Spleen (tissue), 11 donors: ENCODE measurements at regions not wholly inside any gene's neighbourhood (a gene's known extent, or its start where the extent isn't known, plus 50 kb on each side); places are given as distances from the start of the nearest gene placed in this dataset.

ENCODE experiments used
- DNase-seq: peaks from one replicate; pipeline ENCODE4 v3.0.0-alpha.2; 2020
- H3K27ac ChIP-seq, 8 donors: fragments of 200-600 bp; sonication (generic) in 7 of 8; 1 replicate in 4 of 8; 2 replicates in 4 of 8; pipeline versions ENCODE4 v1.5.0 to v1.8.0; 2016 to 2021; ENCODE audit warnings: inconsistent platforms in 4 of 8, mild to moderate bottlenecking in 4 of 8, moderate library complexity in 1 of 8
- H3K27me3 ChIP-seq, 7 donors: fragments of 200-600 bp; sonication (generic) in 6 of 7; replicated peaks in 1 of 7; 1 replicate in 4 of 7; 2 replicates in 3 of 7; pipeline versions ENCODE4 v1.5.0 to v1.8.0; 2016 to 2021; ENCODE audit warnings: inconsistent platforms in 3 of 7, mild to moderate bottlenecking in 1 of 7
- H3K36me3 ChIP-seq, 6 donors: fragments of 200-600 bp; sonication (generic) in 5 of 6; 1 replicate in 4 of 6; 2 replicates in 2 of 6; pipeline versions ENCODE4 v1.5.0 to v1.8.0; 2016 to 2021; ENCODE audit warnings: inconsistent platforms in 2 of 6
- H3K4me1 ChIP-seq, 6 donors: fragments of 200-600 bp; sonication (generic) in 5 of 6; 1 replicate in 3 of 6; 2 replicates in 3 of 6; pipeline versions ENCODE4 v1.5.0 to v1.8.0; 2016 to 2021; ENCODE audit warnings: inconsistent platforms in 3 of 6
- H3K4me3 ChIP-seq, 8 donors: fragments of 200-600 bp; sonication (generic) in 7 of 8; 1 replicate in 4 of 8; 2 replicates in 4 of 8; pipeline versions ENCODE4 v1.5.0 to v1.8.0; 2016 to 2021; ENCODE audit warnings: inconsistent platforms in 4 of 8, mild to moderate bottlenecking in 4 of 8, moderate library complexity in 2 of 8
- H3K9me3 ChIP-seq, 8 donors: fragments of 200-600 bp; sonication (generic) in 7 of 8; 1 replicate in 4 of 8; 2 replicates in 4 of 8; pipeline versions ENCODE4 v1.5.0 to v1.8.0; 2016 to 2021; ENCODE audit warnings: inconsistent platforms in 4 of 8
- POLR2A ChIP-seq, 3 donors: fragments of 450-650 bp; IDR thresholded peaks; one replicate each; pipeline ENCODE4 v1.5.1; 2017; ENCODE audit warnings: antibody characterized with exemption in 3 of 3, mild to moderate bottlenecking in 1 of 3
- POLR2AphosphoS5 ChIP-seq, 3 donors: sonication (generic); formaldehyde crosslinking; IDR thresholded peaks; one replicate each; pipeline ENCODE4 v1.5.1; 2017; ENCODE audit warnings: antibody characterized with exemption in 3 of 3
- WGBS, 5 donors: extraction: QIAGEN DNeasy Blood & Tissue Kit in 3 of 5; methylation state at CpG; one replicate each; pipeline versions ENCODE4 v1.1.5 to v1.1.7; 2013 to 2018; 5-methylcytosine and 5-hydroxymethylcytosine counted together
- intact Hi-C: fragments of 100-400 bp; cut with DNase I; formaldehyde crosslinking; loops from one replicate; pipeline ENCODE4 v1.15.0; 2023; ENCODE audit warnings: low total_unique reads
- TF ChIP-seq, protein P1 (sequence below), 11 experiments: fragments of 200-600 bp in 7 of 11; fragments of 450-650 bp in 4 of 11; sonication (generic) in 4 of 11; IDR thresholded peaks in 8 of 11; conservative IDR thresholded peaks in 3 of 11; 1 replicate in 7 of 11; 2 replicates in 4 of 11; pipeline versions ENCODE4 v1.4.0 to v1.8.0; 2016 to 2021; ENCODE audit warnings: antibody characterized with exemption in 11 of 11, inconsistent platforms in 4 of 11, mild to moderate bottlenecking in 1 of 11
- donor health status: healthy with polysubstance abuse.
- donor health status: DM: no; HTN: no; CAD: no; lungs with moderate emphysema.
- donor health status: DM: no; HTN: no; CAD: no.
- donor health status: Bipolar disorder and iron deficiency.
- donor health status: healthy.
- donor health status: DM: no; HTN: no; CAD: no.
- donor health status: DM: yes; HTN: yes; CAD: no.

DNA sequence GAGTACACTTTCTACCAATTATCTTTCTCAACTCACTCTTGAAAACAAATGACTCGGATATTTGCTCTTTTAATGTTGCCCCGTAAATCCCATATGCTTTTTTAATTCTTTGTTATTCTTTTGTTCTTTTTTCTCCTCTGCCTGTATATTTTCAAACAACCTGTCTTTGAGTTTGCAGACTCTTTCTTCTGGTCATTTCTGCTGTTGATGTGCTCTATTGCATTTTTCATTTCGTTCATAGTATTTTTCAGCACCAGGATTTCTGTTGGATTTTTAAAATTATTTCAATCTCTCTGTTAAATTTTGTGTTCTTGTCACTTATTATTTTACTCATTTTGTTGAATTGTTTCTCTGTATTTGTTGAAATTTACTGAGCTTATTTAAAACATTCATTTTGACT lies 146.8 kb upstream of the B3GALT2 start:
- Histone ChIP-seq H3K27me3 (no peaks in the 10 kb centered on the region), H3K9me3 (peaks cover 6 to 71% (median 57%) of the 10 kb centered on the region in 8 donors), H3K36me3 (no peaks in the 10 kb centered on the region), H3K27ac (no peak overlapping the region), H3K4me3 (no peak overlapping the region), H3K4me1 (no peaks in the 10 kb centered on the region)
- DNase-seq = no peak
- intact Hi-C loops = no loop called here
- WGBS, 5 donors = 88 to 94% (median 90%) methylated on average over 3 of the region's 3 CpGs
- no peak for TF ChIP-seq POLR2AphosphoS5 (IDR thresholded peaks at IDR 0.05)
- TF ChIP-seq POLR2A (IDR thresholded peaks at IDR 0.05) = no peak
- TF ChIP-seq, protein P1, sequence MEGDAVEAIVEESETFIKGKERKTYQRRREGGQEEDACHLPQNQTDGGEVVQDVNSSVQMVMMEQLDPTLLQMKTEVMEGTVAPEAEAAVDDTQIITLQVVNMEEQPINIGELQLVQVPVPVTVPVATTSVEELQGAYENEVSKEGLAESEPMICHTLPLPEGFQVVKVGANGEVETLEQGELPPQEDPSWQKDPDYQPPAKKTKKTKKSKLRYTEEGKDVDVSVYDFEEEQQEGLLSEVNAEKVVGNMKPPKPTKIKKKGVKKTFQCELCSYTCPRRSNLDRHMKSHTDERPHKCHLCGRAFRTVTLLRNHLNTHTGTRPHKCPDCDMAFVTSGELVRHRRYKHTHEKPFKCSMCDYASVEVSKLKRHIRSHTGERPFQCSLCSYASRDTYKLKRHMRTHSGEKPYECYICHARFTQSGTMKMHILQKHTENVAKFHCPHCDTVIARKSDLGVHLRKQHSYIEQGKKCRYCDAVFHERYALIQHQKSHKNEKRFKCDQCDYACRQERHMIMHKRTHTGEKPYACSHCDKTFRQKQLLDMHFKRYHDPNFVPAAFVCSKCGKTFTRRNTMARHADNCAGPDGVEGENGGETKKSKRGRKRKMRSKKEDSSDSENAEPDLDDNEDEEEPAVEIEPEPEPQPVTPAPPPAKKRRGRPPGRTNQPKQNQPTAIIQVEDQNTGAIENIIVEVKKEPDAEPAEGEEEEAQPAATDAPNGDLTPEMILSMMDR (IDR thresholded peaks at IDR 0.05 in 8 of 11, conservative IDR thresholded peaks at IDR 0.05 in 3 of 11) = no peak

DNA sequence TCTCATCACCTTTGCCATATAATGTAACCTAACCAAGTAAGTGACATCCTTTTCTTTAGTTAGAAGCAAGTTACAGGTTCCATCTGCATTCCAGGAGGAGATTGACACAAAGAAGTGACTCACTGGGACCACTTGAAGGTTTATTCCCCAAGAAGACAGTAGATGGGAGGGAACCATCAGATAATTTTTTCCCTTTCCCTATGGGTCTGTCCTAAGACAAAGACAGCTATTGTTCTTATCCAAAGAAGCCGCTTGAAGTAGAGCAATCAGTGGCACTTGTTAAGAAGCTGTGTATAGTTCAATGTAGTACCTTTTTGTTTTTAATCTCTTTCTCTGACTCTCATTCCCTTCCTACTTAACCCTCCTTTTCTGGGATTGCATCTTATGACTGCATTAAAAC lies 139.9 kb upstream of the B3GALT2 start:
- H3K27ac ChIP-seq = no peak overlapping the region
- intact Hi-C loops = no loop called here
- H3K4me1 ChIP-seq = no peaks in the 10 kb centered on the region
- no peak for DNase-seq
- H3K4me3 ChIP-seq = no peak overlapping the region
- H3K36me3 ChIP-seq = no peaks in the 10 kb centered on the region
- TF ChIP-seq POLR2A (IDR thresholded peaks at IDR 0.05) (no peak), POLR2AphosphoS5 (IDR thresholded peaks at IDR 0.05) (no peak)
- TF ChIP-seq, protein P1 (IDR thresholded peaks at IDR 0.05 in 8 of 11, conservative IDR thresholded peaks at IDR 0.05 in 3 of 11) = no peak
- H3K9me3 ChIP-seq = peaks cover 0 to 65% (median 34%) of the 10 kb centered on the region in 8 donors
- WGBS, 5 donors = 89 to 97% (median 92%) methylated on average over 1 of the region's 1 CpG
- H3K27me3 ChIP-seq = no peaks in the 10 kb centered on the region

DNA sequence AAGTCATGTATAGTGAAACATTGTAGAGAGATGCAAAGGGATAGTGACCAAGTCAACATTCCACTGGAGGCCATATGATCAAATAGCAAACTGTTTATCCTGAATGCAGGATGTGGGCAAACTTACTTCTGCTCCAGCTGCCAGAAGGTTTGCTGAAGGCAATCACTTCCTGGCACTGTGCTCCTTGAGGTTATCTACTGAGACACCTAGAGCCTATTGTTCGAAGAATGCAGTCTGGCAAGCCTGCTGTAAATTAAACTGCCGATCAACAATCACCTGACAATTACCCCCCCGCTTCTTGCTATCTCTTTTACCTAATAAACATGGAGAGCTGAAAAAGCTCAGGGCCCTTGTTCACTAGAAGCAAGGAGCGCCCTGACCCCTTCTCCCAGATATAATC lies 139.4 kb upstream of the B3GALT2 start:
- Histone ChIP-seq H3K36me3 (no peaks in the 10 kb centered on the region), H3K4me3 (no peak overlapping the region), H3K9me3 (peaks cover 0 to 59% (median 29%) of the 10 kb centered on the region in 8 donors), H3K4me1 (no peaks in the 10 kb centered on the region), H3K27ac (no peak overlapping the region), H3K27me3 (no peaks in the 10 kb centered on the region)
- TF ChIP-seq POLR2A (IDR thresholded peaks at IDR 0.05) (no peak), POLR2AphosphoS5 (IDR thresholded peaks at IDR 0.05) (no peak)
- TF ChIP-seq, protein P1 (IDR thresholded peaks at IDR 0.05 in 8 of 11, conservative IDR thresholded peaks at IDR 0.05 in 3 of 11) = no peak
- intact Hi-C loops = no loop called here
- no peak for DNase-seq
- WGBS, 5 donors = 90 to 95% (median 93%) methylated on average over 4 of the region's 4 CpGs

DNA sequence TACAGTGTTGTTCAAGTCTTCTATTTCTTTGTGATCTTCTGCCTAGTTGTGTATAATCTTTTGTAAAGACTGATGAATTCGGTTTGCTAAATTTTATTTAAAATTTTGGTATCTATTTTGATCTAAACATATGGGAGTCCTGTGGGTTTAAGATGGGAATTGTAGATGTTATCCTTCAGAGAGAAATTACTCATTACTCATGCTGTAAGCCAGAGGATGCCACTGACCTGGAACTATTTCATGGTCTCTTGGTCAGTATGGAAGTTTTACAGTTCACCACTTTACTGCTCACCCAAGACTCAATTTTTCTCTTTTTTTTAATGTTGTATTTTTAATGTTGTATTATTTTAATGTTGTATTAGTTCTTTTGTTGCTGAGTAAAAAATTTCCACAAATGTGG lies 138.6 kb upstream of the B3GALT2 start:
- Histone ChIP-seq H3K9me3 (peaks cover 0 to 52% (median 22%) of the 10 kb centered on the region in 8 donors), H3K4me3 (no peak overlapping the region), H3K27me3 (no peaks in the 10 kb centered on the region), H3K27ac (no peak overlapping the region), H3K36me3 (no peaks in the 10 kb centered on the region), H3K4me1 (no peaks in the 10 kb centered on the region)
- no peak for DNase-seq
- intact Hi-C loops = no loop called here
- WGBS, 5 donors = 67 to 87% (median 82%) methylated on average over 1 of the region's 1 CpG
- TF ChIP-seq, protein P1 (IDR thresholded peaks at IDR 0.05 in 8 of 11, conservative IDR thresholded peaks at IDR 0.05 in 3 of 11) = no peak
- TF ChIP-seq POLR2AphosphoS5 (IDR thresholded peaks at IDR 0.05) (no peak), POLR2A (IDR thresholded peaks at IDR 0.05) (no peak)
